ENCODE measurements at regions not wholly inside any gene's neighbourhood (a gene's known extent, or its start where the extent isn't known, plus 50 kb on each side); places are given as distances from the start of the nearest gene placed in this dataset.

- H3K79me2 ChIP-seq (ENCODE audit: control insufficient read depth, insufficient read depth, low read length): no peaks in the 10 kb centered on the region
- BruUV-seq (replicated peaks): no TSS peak
- FAIRE-seq (no peak), DNase-seq (ENCODE audit: low read depth, low spot score) (no peak)
- no peaks in the 10 kb centered on the region for H3K36me3 ChIP-seq (ENCODE audit: control insufficient read depth in 2 of 2, extremely low read depth in 1 of 2, insufficient read depth in 2 of 2, low read length in 2 of 2)
- no peaks in the 10 kb centered on the region for H3K4me1 ChIP-seq (ENCODE audit: control insufficient read depth, extremely low read depth, insufficient read depth, low read length)
- no peaks in the 10 kb centered on the region for H4K20me1 ChIP-seq (replicated peaks; ENCODE audit: control insufficient read depth, extremely low read depth, insufficient read depth, low read length)
- H3K9me1 ChIP-seq (replicated peaks; ENCODE audit: control insufficient read depth, extremely low read depth, insufficient read depth, low read length): no peaks in the 10 kb centered on the region
- no peak overlapping the region for H3K4me3 ChIP-seq (replicated peaks in 1 of 3; ENCODE audit: insufficient read depth in 1 of 3, low read depth in 1 of 3, low read length in 3 of 3)
- TF ChIP-seq MAX (IDR thresholded peaks at IDR 0.05; ENCODE audit: insufficient read depth, insufficient read length) (no peak), JUN (IDR thresholded peaks at IDR 0.05; ENCODE audit: borderline replicate concordance, insufficient read depth, insufficient read length, low read depth) (no peak), EZH2 (IDR thresholded peaks at IDR 0.05; ENCODE audit: borderline replicate concordance, low read depth, low read length, severe bottlenecking) (no peak), FOS (IDR thresholded peaks at IDR 0.05; ENCODE audit: borderline replicate concordance, insufficient read depth, low read length) (peak; percentile 23), POLR2A (IDR thresholded peaks at IDR 0.05; ENCODE audit: low read depth, low read length) (no peak), GATA2 (IDR thresholded peaks at IDR 0.05; ENCODE audit: insufficient read depth, insufficient read length, low read depth, low read length) (no peak)
- H3K4me2 ChIP-seq (ENCODE audit: insufficient read depth, low read length): no peak overlapping the region
- ChIA-PET CTCF (no interaction called here), POLR2A (no interaction called here)
- intact Hi-C loops (cut with micrococcal nuclease) (no loop called here), dilution Hi-C loops (cut with MboI; ENCODE audit: extremely low pct_ligation_motif_present, low sequenced_read_pairs) (no loop called here)
- H3K9me3 ChIP-seq (replicated peaks; ENCODE audit: control insufficient read depth, insufficient read depth, low read length): no peaks in the 10 kb centered on the region
- no peak overlapping the region for H3K27ac ChIP-seq (ENCODE audit: insufficient read depth, low read depth, low read length)
- no peak overlapping the region for H2AFZ ChIP-seq (ENCODE audit: low read depth, low read length)
- no peaks in the 10 kb centered on the region for H3K27me3 ChIP-seq (ENCODE audit: control insufficient read depth in 2 of 2, insufficient read depth in 2 of 2, low read length in 2 of 2)
- H3K9ac ChIP-seq (replicated peaks; ENCODE audit: extremely low read depth, insufficient read depth, low read length): no peak overlapping the region
Observed at GRCh38 chr7:135856356-135857144, 107.9 kb upstream of the FAM180A start.

GRCh38 chr7:135855846-135856245, 107.2 kb upstream of the FAM180A start:
- CTCF ChIA-PET: no interaction called here
- FAIRE-seq (no peak), DNase-seq (ENCODE audit: low read depth, low spot score) (peak; percentile 5)
- Histone ChIP-seq H2AFZ (ENCODE audit: low read depth, low read length) (no peak overlapping the region), H3K4me2 (ENCODE audit: insufficient read depth, low read length) (no peak overlapping the region), H3K36me3 (ENCODE audit: control insufficient read depth in 2 of 2, extremely low read depth in 1 of 2, insufficient read depth in 2 of 2, low read length in 2 of 2) (no peaks in the 10 kb centered on the region), H3K9me1 (replicated peaks; ENCODE audit: control insufficient read depth, extremely low read depth, insufficient read depth, low read length) (no peaks in the 10 kb centered on the region), H3K27ac (ENCODE audit: insufficient read depth, low read depth, low read length) (no peak overlapping the region), H3K9me3 (replicated peaks; ENCODE audit: control insufficient read depth, insufficient read depth, low read length) (no peaks in the 10 kb centered on the region), H3K4me1 (ENCODE audit: control insufficient read depth, extremely low read depth, insufficient read depth, low read length) (no peaks in the 10 kb centered on the region), H3K9ac (replicated peaks; ENCODE audit: extremely low read depth, insufficient read depth, low read length) (no peak overlapping the region), H3K79me2 (ENCODE audit: control insufficient read depth, insufficient read depth, low read length) (no peaks in the 10 kb centered on the region), H3K27me3 (ENCODE audit: control insufficient read depth in 2 of 2, insufficient read depth in 2 of 2, low read length in 2 of 2) (no peaks in the 10 kb centered on the region), H3K4me3 (replicated peaks in 1 of 3; ENCODE audit: insufficient read depth in 1 of 3, low read depth in 1 of 3, low read length in 3 of 3) (no peak overlapping the region), H4K20me1 (replicated peaks; ENCODE audit: control insufficient read depth, extremely low read depth, insufficient read depth, low read length) (no peaks in the 10 kb centered on the region)
- POLR2A ChIA-PET: no interaction called here
- dilution Hi-C loops (cut with MboI; ENCODE audit: extremely low pct_ligation_motif_present, low sequenced_read_pairs) (no loop called here), intact Hi-C loops (cut with micrococcal nuclease) (no loop called here)
- no peak for TF ChIP-seq JUN (IDR thresholded peaks at IDR 0.05; ENCODE audit: borderline replicate concordance, insufficient read depth, insufficient read length, low read depth)
- TF ChIP-seq POLR2A (IDR thresholded peaks at IDR 0.05; ENCODE audit: low read depth, low read length): no peak
- no peak for TF ChIP-seq EZH2 (IDR thresholded peaks at IDR 0.05; ENCODE audit: borderline replicate concordance, low read depth, low read length, severe bottlenecking)
- no peak for TF ChIP-seq CTCF (IDR thresholded peaks at IDR 0.05; ENCODE audit: extremely low read depth in 1 of 2, insufficient read depth in 1 of 2, low read depth in 1 of 2, low read length in 2 of 2)
- no peak for TF ChIP-seq GATA2 (IDR thresholded peaks at IDR 0.05; ENCODE audit: insufficient read depth, insufficient read length, low read depth, low read length)
- no peak for TF ChIP-seq MAX (IDR thresholded peaks at IDR 0.05; ENCODE audit: insufficient read depth, insufficient read length)
- TF ChIP-seq FOS (IDR thresholded peaks at IDR 0.05; ENCODE audit: borderline replicate concordance, insufficient read depth, low read length): no peak
- TF ChIP-seq POLR2AphosphoS5 (IDR thresholded peaks at IDR 0.05; ENCODE audit: insufficient read depth, low read depth, low read length): no peak
- no TSS peak for BruUV-seq (replicated peaks)
